Thyroid gland (tissue), 4 donors: ENCODE measurements at regions not wholly inside any gene's neighbourhood (a gene's known extent, or its start where the extent isn't known, plus 50 kb on each side); places are given as distances from the start of the nearest gene placed in this dataset.

ENCODE experiments used
- CTCF ChIP-seq, 6 experiments: fragments of 200-600 bp in 3 of 6; fragments of 450-650 bp in 3 of 6; sonication (generic) in 3 of 6; IDR thresholded peaks; one replicate each; pipeline ENCODE4 v1.5.1; 2016 to 2019; ENCODE audit warnings: antibody characterized with exemption in 6 of 6, mild to moderate bottlenecking in 2 of 6, inconsistent platforms in 1 of 6, moderate library complexity in 1 of 6
- POLR2A ChIP-seq, 2 donors: fragments of 450-650 bp; IDR thresholded peaks; one replicate each; pipeline ENCODE4 v1.6.1; 2017; ENCODE audit warnings: antibody characterized with exemption in 2 of 2, mild to moderate bottlenecking in 2 of 2, moderate library complexity in 1 of 2

GRCh38 chr22:48050836-48051235 is 1288.4 kb downstream of the TBC1D22A start:
- TF ChIP-seq CTCF (IDR thresholded peaks at IDR 0.05) (no peak), POLR2A (IDR thresholded peaks at IDR 0.05) (no peak)
